Stimulated activated naive CD8-positive, alpha-beta T cell treated with anti-CD3 and anti-CD28 coated beads, Interleukin-15, amount 100 ng/mL, for 72 hours (primary cell): ENCODE measurements at regions not wholly inside any gene's neighbourhood (a gene's known extent, or its start where the extent isn't known, plus 50 kb on each side); places are given as distances from the start of the nearest gene placed in this dataset.

Source experiments
- ATAC-seq: fragments of 150-1000 bp; cut with Tn5 transposase; 2 replicates; pipeline ENCODE4 v1.10.0; 2021; ENCODE audit warnings: mild to moderate bottlenecking, moderate library complexity
- DNase-seq, 2 donors: peaks; one replicate each; pipeline ENCODE4 v3.0.0; 2021 to 2022
- H3K27ac Mint-ChIP-seq, 2 donors: one replicate each; pipeline ENCODE4 v1.8.0; 2022; ENCODE audit warnings: mild to moderate bottlenecking in 2 of 2, mixed read lengths in 2 of 2, moderate library complexity in 2 of 2
- H3K27me3 Mint-ChIP-seq: one replicate; pipeline ENCODE4 v1.8.0; 2022; ENCODE audit warnings: mixed read lengths
- H3K4me1 Mint-ChIP-seq: one replicate; pipeline ENCODE4 v1.8.0; 2022; ENCODE audit warnings: mild to moderate bottlenecking, mixed read lengths
- H3K4me3 Mint-ChIP-seq, 2 donors: one replicate each; pipeline ENCODE4 v1.8.0; 2022; ENCODE audit warnings: mild to moderate bottlenecking in 2 of 2, mixed read lengths in 2 of 2, moderate library complexity in 1 of 2
- H3K9me3 Mint-ChIP-seq, 2 donors: one replicate each; pipeline ENCODE4 v1.8.0; 2022; ENCODE audit warnings: mixed read lengths in 2 of 2

GRCh38 chrX:10021461-10022272, 54.5 kb downstream of the CLDN34 start:
- ATAC-seq (no peak), DNase-seq (no peak)
- H3K4me1 Mint-ChIP-seq = peaks cover 14% of the 10 kb centered on the region
- H3K27ac Mint-ChIP-seq = no peak overlapping the region
- no peak overlapping the region for H3K4me3 Mint-ChIP-seq
- H3K27me3 Mint-ChIP-seq = no peaks in the 10 kb centered on the region
- H3K9me3 Mint-ChIP-seq = no peaks in the 10 kb centered on the region

- no peaks in the 10 kb centered on the region for H3K27me3 Mint-ChIP-seq
- H3K4me1 Mint-ChIP-seq = peaks cover 9% of the 10 kb centered on the region
- H3K9me3 Mint-ChIP-seq = no peaks in the 10 kb centered on the region
- no peak overlapping the region for H3K4me3 Mint-ChIP-seq
- H3K27ac Mint-ChIP-seq = no peak overlapping the region
- DNase-seq (no peak), ATAC-seq (no peak)
These were observed 55.0 kb downstream of the CLDN34 start for GRCh38 chrX:10022273-10022541.

- DNase-seq (no peak), ATAC-seq (no peak)
- Mint-ChIP-seq H3K27ac (no peak overlapping the region), H3K4me3 (no peak overlapping the region), H3K9me3 (no peaks in the 10 kb centered on the region), H3K4me1 (peaks cover 13% of the 10 kb centered on the region), H3K27me3 (no peaks in the 10 kb centered on the region)
These were observed 55.6 kb downstream of the CLDN34 start for GRCh38 chrX:10022580-10023245.

GRCh38 chrX:10023821-10024220, 56.7 kb downstream of the CLDN34 start:
- Mint-ChIP-seq H3K9me3 (no peaks in the 10 kb centered on the region), H3K27me3 (no peaks in the 10 kb centered on the region), H3K4me1 (peaks cover 14% of the 10 kb centered on the region), H3K27ac (no peak overlapping the region), H3K4me3 (no peak overlapping the region)
- DNase-seq (no peak), ATAC-seq (no peak)

GRCh38 chrX:10025742-10026493, 58.8 kb downstream of the CLDN34 start:
- H3K4me1 Mint-ChIP-seq = peaks cover 14% of the 10 kb centered on the region
- no peak for DNase-seq
- ATAC-seq = no peak
- no peak overlapping the region for H3K27ac Mint-ChIP-seq
- no peaks in the 10 kb centered on the region for H3K9me3 Mint-ChIP-seq
- no peaks in the 10 kb centered on the region for H3K27me3 Mint-ChIP-seq
- H3K4me3 Mint-ChIP-seq = no peak overlapping the region

GRCh38 chrX:10028283-10029104, 61.3 kb downstream of the CLDN34 start:
- Mint-ChIP-seq H3K27ac (no peak overlapping the region), H3K27me3 (no peaks in the 10 kb centered on the region), H3K4me3 (no peak overlapping the region), H3K4me1 (peaks cover 22% of the 10 kb centered on the region), H3K9me3 (no peaks in the 10 kb centered on the region)
- DNase-seq = no peak
- ATAC-seq = no peak

GRCh38 chrX:10030570-10030969, 63.4 kb downstream of the CLDN34 start:
- DNase-seq (no peak), ATAC-seq (no peak)
- Mint-ChIP-seq H3K27ac (no peak overlapping the region), H3K4me1 (peaks cover 27% of the 10 kb centered on the region), H3K9me3 (no peaks in the 10 kb centered on the region), H3K27me3 (no peaks in the 10 kb centered on the region), H3K4me3 (no peak overlapping the region)

- no peak for ATAC-seq
- H3K27ac Mint-ChIP-seq = peak overlapping the region in 1 of 2 donors; percentile 8
- H3K4me1 Mint-ChIP-seq = peaks cover 19% of the 10 kb centered on the region
- DNase-seq = no peak
- no peaks in the 10 kb centered on the region for H3K9me3 Mint-ChIP-seq
- H3K4me3 Mint-ChIP-seq = no peak overlapping the region
- no peaks in the 10 kb centered on the region for H3K27me3 Mint-ChIP-seq
These were observed 64.6 kb downstream of the CLDN34 start for GRCh38 chrX:10031746-10032145.

GRCh38 chrX:10032147-10032546, 65.0 kb downstream of the CLDN34 start:
- no peak overlapping the region for H3K4me3 Mint-ChIP-seq
- H3K4me1 Mint-ChIP-seq = peaks cover 19% of the 10 kb centered on the region
- H3K27ac Mint-ChIP-seq = peak overlapping the region in 1 of 2 donors; percentile 8
- no peaks in the 10 kb centered on the region for H3K27me3 Mint-ChIP-seq
- DNase-seq (no peak), ATAC-seq (no peak)
- no peaks in the 10 kb centered on the region for H3K9me3 Mint-ChIP-seq

GRCh38 chrX:10033375-10034007, 66.3 kb downstream of the CLDN34 start:
- ATAC-seq (no peak), DNase-seq (no peak)
- H3K4me1 Mint-ChIP-seq = peaks cover 13% of the 10 kb centered on the region
- no peak overlapping the region for H3K27ac Mint-ChIP-seq
- H3K9me3 Mint-ChIP-seq = no peaks in the 10 kb centered on the region
- H3K4me3 Mint-ChIP-seq = no peak overlapping the region
- no peaks in the 10 kb centered on the region for H3K27me3 Mint-ChIP-seq

- ATAC-seq = no peak
- no peak for DNase-seq
- peaks cover 16% of the 10 kb centered on the region for H3K4me1 Mint-ChIP-seq
- no peak overlapping the region for H3K4me3 Mint-ChIP-seq
- H3K9me3 Mint-ChIP-seq = no peaks in the 10 kb centered on the region
- no peak overlapping the region for H3K27ac Mint-ChIP-seq
- no peaks in the 10 kb centered on the region for H3K27me3 Mint-ChIP-seq
These were observed 67.6 kb downstream of the CLDN34 start for GRCh38 chrX:10034740-10035260.

GRCh38 chrX:10038585-10038984, 71.4 kb downstream of the CLDN34 start:
- H3K27me3 Mint-ChIP-seq = no peaks in the 10 kb centered on the region

GRCh38 chrX:10039821-10040793, 72.9 kb downstream of the CLDN34 start:
- Mint-ChIP-seq H3K27ac (peak overlapping the region in 1 of 2 donors; percentile 55), H3K4me3 (no peak overlapping the region), H3K27me3 (no peaks in the 10 kb centered on the region), H3K9me3 (no peaks in the 10 kb centered on the region), H3K4me1 (peaks cover 12% of the 10 kb centered on the region)
- DNase-seq (no peak), ATAC-seq (no peak)

More at GRCh38 chrX:10038585-10038984, 71.4 kb downstream of the CLDN34 start:
- ATAC-seq (no peak), DNase-seq (no peak)
- no peak overlapping the region for H3K4me3 Mint-ChIP-seq
- peaks cover 17% of the 10 kb centered on the region for H3K4me1 Mint-ChIP-seq
- H3K9me3 Mint-ChIP-seq = no peaks in the 10 kb centered on the region
- H3K27ac Mint-ChIP-seq = no peak overlapping the region

- no peak for ATAC-seq
- H3K9me3 Mint-ChIP-seq = no peaks in the 10 kb centered on the region
- no peak for DNase-seq
These were observed 73.8 kb downstream of the CLDN34 start for GRCh38 chrX:10040961-10041360.

More at GRCh38 chrX:10040961-10041360, 73.8 kb downstream of the CLDN34 start:
- Mint-ChIP-seq H3K27ac (no peak overlapping the region), H3K4me1 (peaks cover 11% of the 10 kb centered on the region), H3K27me3 (no peaks in the 10 kb centered on the region), H3K4me3 (no peak overlapping the region)
